Loucy (cell line): ENCODE measurements at regions not wholly inside any gene's neighbourhood (a gene's known extent, or its start where the extent isn't known, plus 50 kb on each side); places are given as distances from the start of the nearest gene placed in this dataset.

Experiments
- EZH2phosphoT487 ChIP-seq: fragments of 200-600 bp; IDR thresholded peaks from 2 replicates; pipeline ENCODE4 v1.6.1; 2018; ENCODE audit warnings: antibody characterized with exemption, mild to moderate bottlenecking, moderate library complexity, borderline replicate concordance
- TF ChIP-seq, protein P1 (sequence below): fragments of 200-600 bp; sonication (generic); conservative IDR thresholded peaks from 2 replicates; pipeline ENCODE4 v1.5.1; 2014; ENCODE audit warnings: mild to moderate bottlenecking, antibody characterized with exemption, low read length

DNA sequence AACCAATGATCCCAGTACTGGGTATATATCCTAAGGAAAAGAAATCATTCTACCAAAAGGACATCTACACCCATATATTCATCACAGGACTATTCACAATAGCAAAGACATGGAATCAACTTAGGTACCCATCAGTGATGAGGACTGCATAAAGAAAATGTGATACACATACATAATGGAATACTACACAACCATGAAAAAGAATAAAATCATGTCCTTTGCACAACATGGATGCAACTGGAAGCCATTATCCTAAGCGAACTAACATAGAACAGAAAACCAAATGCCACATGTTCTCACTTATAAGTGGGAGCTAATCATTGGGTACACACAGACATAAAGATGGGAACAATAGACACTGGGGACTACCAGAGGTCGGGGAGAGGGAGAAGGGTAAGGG, 86.0 kb upstream of the LGR5 start:
- TF ChIP-seq, protein P1, sequence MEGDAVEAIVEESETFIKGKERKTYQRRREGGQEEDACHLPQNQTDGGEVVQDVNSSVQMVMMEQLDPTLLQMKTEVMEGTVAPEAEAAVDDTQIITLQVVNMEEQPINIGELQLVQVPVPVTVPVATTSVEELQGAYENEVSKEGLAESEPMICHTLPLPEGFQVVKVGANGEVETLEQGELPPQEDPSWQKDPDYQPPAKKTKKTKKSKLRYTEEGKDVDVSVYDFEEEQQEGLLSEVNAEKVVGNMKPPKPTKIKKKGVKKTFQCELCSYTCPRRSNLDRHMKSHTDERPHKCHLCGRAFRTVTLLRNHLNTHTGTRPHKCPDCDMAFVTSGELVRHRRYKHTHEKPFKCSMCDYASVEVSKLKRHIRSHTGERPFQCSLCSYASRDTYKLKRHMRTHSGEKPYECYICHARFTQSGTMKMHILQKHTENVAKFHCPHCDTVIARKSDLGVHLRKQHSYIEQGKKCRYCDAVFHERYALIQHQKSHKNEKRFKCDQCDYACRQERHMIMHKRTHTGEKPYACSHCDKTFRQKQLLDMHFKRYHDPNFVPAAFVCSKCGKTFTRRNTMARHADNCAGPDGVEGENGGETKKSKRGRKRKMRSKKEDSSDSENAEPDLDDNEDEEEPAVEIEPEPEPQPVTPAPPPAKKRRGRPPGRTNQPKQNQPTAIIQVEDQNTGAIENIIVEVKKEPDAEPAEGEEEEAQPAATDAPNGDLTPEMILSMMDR = no peak
- TF ChIP-seq EZH2phosphoT487 = no peak
